ENCODE measurements at regions not wholly inside any gene's neighbourhood (a gene's known extent, or its start where the extent isn't known, plus 50 kb on each side); places are given as distances from the start of the nearest gene placed in this dataset.
"Not testable (repeated sequence)": the region's sequence is repeated elsewhere in the genome, so short reads cannot be mapped to it uniquely, and the experiment has no call there.

- no peak for DNase-seq
- TF ChIP-seq POLR2A (IDR thresholded peaks at IDR 0.05; ENCODE audit: low read length) (no peak), GATA1 (IDR thresholded peaks at IDR 0.05; ENCODE audit: low read depth, low read length) (no peak)
These were observed 60.0 kb downstream of the DMAC1 start for GRCh38 chr9:7739595-7739994.

GRCh38 chr9:7735311-7735710, 64.3 kb downstream of the DMAC1 start:
- TF ChIP-seq POLR2A (IDR thresholded peaks at IDR 0.05; ENCODE audit: low read length), result no peak
- TF ChIP-seq GATA1 (IDR thresholded peaks at IDR 0.05; ENCODE audit: low read depth, low read length), result no peak
- no peak for DNase-seq

GRCh38 chr9:7730164-7730445, 69.5 kb downstream of the DMAC1 start:
- no peak for TF ChIP-seq POLR2A (IDR thresholded peaks at IDR 0.05; ENCODE audit: low read length)
- TF ChIP-seq GATA1 (IDR thresholded peaks at IDR 0.05; ENCODE audit: low read depth, low read length), result no peak
- no peak for DNase-seq

- TF ChIP-seq GATA1 (IDR thresholded peaks at IDR 0.05; ENCODE audit: low read depth, low read length) (no peak), POLR2A (IDR thresholded peaks at IDR 0.05; ENCODE audit: low read length) (no peak)
- DNase-seq, result no peak
These were observed 70.0 kb downstream of the DMAC1 start for GRCh38 chr9:7729371-7730163.

GRCh38 chr9:7721291-7721690, 78.3 kb downstream of the DMAC1 start:
- DNase-seq, result no peak
- TF ChIP-seq POLR2A (IDR thresholded peaks at IDR 0.05; ENCODE audit: low read length), result no peak
- no peak for TF ChIP-seq GATA1 (IDR thresholded peaks at IDR 0.05; ENCODE audit: low read depth, low read length)

- not testable (repeated sequence) for DNase-seq
These were observed 86.5 kb downstream of the DMAC1 start for GRCh38 chr9:7713088-7713487.

GRCh38 chr9:7710686-7711085, 88.9 kb downstream of the DMAC1 start:
- DNase-seq, result no peak
- TF ChIP-seq GATA1 (IDR thresholded peaks at IDR 0.05; ENCODE audit: low read depth, low read length) (no peak), POLR2A (IDR thresholded peaks at IDR 0.05; ENCODE audit: low read length) (no peak)

- TF ChIP-seq POLR2A (IDR thresholded peaks at IDR 0.05; ENCODE audit: low read length) (no peak), GATA1 (IDR thresholded peaks at IDR 0.05; ENCODE audit: low read depth, low read length) (no peak)
These were observed 91.6 kb downstream of the DMAC1 start for GRCh38 chr9:7707934-7708333.

GRCh38 chr9:7704543-7704942, 95.0 kb downstream of the DMAC1 start:
- no peak for DNase-seq
- TF ChIP-seq POLR2A (IDR thresholded peaks at IDR 0.05; ENCODE audit: low read length), result no peak
- no peak for TF ChIP-seq GATA1 (IDR thresholded peaks at IDR 0.05; ENCODE audit: low read depth, low read length)

More at GRCh38 chr9:7707934-7708333, 91.6 kb downstream of the DMAC1 start:
- no peak for DNase-seq

GRCh38 chr9:7691909-7692308, 107.7 kb downstream of the DMAC1 start:
- TF ChIP-seq POLR2A (IDR thresholded peaks at IDR 0.05; ENCODE audit: low read length), result no peak
- TF ChIP-seq GATA1 (IDR thresholded peaks at IDR 0.05; ENCODE audit: low read depth, low read length), result no peak
- DNase-seq, result no peak

GRCh38 chr9:7690014-7690413, 109.6 kb downstream of the DMAC1 start:
- TF ChIP-seq GATA1 (IDR thresholded peaks at IDR 0.05; ENCODE audit: low read depth, low read length), result no peak
- no peak for TF ChIP-seq POLR2A (IDR thresholded peaks at IDR 0.05; ENCODE audit: low read length)
- no peak for DNase-seq

- TF ChIP-seq POLR2A (IDR thresholded peaks at IDR 0.05; ENCODE audit: low read length) (no peak), GATA1 (IDR thresholded peaks at IDR 0.05; ENCODE audit: low read depth, low read length) (no peak)
- no peak for DNase-seq
These were observed 111.0 kb downstream of the DMAC1 start for GRCh38 chr9:7688626-7689025.

- no peak for TF ChIP-seq POLR2A (IDR thresholded peaks at IDR 0.05; ENCODE audit: low read length)
- no peak for DNase-seq
These were observed 122.9 kb downstream of the DMAC1 start for GRCh38 chr9:7676609-7677156.

- TF ChIP-seq POLR2A (IDR thresholded peaks at IDR 0.05; ENCODE audit: low read length), result no peak
- no peak for TF ChIP-seq GATA1 (IDR thresholded peaks at IDR 0.05; ENCODE audit: low read depth, low read length)
- DNase-seq, result no peak
These were observed 127.7 kb downstream of the DMAC1 start for GRCh38 chr9:7671847-7672246.

- no peak for DNase-seq
- TF ChIP-seq GATA1 (IDR thresholded peaks at IDR 0.05; ENCODE audit: low read depth, low read length), result no peak
- TF ChIP-seq POLR2A (IDR thresholded peaks at IDR 0.05; ENCODE audit: low read length), result no peak
These were observed 131.0 kb downstream of the DMAC1 start for GRCh38 chr9:7668541-7668940.
